Islet of Langerhans (tissue), 1 donor: ENCODE measurements at regions not wholly inside any gene's neighbourhood (a gene's known extent, or its start where the extent isn't known, plus 50 kb on each side); places are given as distances from the start of the nearest gene placed in this dataset.
"Not testable (repeated sequence)": the region's sequence is repeated elsewhere in the genome, so short reads cannot be mapped to it uniquely, and the experiment has no call there.

Experiments used
- FAIRE-seq: peaks from one replicate; lab custom pipeline; 2011; peaks lifted over from hg19 to GRCh38; lab: Jason Lieb, UNC

- FAIRE-seq, result not testable (repeated sequence)
Observed at GRCh38 chr16:18148132-18148531, 188.4 kb downstream of the NPIPA8 start.

DNA sequence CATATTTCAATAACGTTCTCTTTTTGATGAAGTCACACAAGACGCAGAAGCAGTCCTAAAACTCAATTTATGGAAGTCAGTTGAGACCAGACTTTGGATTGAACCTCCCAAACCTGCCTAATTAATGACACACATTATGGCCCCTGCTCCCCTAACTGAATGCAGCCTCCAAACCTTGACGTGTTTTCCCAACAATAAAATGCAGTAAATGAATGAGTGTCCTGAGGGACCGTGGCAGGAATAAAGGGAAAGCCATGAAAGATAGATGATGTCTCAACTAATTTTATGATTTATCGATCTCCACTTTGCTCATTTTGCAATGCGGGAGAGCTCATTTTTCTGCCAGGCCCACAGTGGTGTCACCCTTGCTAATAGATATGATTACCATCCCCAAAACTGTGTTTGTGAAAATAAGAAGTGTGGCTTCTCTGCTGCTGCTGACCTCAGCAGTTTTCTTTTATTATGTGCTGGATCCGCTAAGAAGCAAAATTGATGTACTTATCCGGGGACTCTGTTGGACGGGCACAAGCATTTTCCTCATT is 189.9 kb downstream of the NPIPA8 start:
- FAIRE-seq, result not testable (repeated sequence)

GRCh38 chr16:18142066-18142465 is 194.5 kb downstream of the NPIPA8 start:
- not testable (repeated sequence) for FAIRE-seq

GRCh38 chr16:18136288-18136687 is 200.2 kb downstream of the NPIPA8 start:
- FAIRE-seq, result not testable (repeated sequence)

DNA sequence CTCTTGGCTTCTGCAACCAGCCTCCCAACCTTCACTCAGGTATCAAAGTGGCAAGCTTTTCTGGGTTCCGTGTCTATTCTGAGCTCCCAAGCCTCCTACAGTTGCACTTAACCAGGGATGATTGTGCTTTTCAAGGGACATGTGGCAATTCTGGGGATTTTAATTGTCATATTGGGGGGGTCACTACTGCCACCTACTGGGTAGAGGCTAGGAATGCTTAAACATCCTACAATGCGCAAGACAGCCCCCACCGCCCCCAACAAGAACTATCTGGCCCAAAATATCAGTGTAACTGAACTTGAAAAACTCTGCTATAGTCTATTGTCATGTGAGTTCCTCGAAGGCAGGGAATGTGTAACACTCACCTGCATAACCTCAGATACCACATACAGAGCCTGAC is 201.5 kb downstream of the NPIPA8 start:
- not testable (repeated sequence) for FAIRE-seq

GRCh38 chr16:18131587-18131986 is 204.9 kb downstream of the NPIPA8 start:
- FAIRE-seq, result not testable (repeated sequence)

DNA sequence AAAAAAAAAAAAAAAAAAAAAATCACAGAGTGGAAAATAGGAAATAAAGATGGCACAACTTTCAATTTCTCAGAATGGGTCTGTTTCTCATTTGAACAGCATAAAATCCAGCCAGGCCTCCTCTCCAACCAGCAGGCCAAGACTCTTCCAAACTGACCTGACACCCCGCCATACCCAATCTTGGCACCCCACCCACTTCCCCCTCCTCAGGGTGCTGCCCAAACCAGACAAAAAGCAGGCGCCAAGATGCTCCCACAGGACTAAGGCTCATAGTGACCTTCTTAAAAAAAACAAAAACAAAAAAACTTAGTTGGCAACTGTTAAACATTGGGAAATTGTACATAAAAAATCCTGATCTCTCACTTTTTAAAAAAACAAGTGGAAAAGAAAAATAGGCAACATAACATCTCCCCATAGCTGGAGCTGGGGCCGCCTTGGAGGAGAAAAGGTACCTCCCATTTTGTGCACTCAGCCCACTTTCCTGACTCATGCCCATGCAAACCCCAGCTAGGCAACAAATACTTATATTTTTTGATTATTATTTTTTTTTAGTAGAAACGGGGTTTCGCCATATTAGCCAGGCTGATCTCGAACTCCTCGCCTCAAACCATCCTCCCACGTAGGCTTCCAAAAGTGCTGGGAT is 205.9 kb downstream of the NPIPA8 start:
- not testable (repeated sequence) for FAIRE-seq

DNA sequence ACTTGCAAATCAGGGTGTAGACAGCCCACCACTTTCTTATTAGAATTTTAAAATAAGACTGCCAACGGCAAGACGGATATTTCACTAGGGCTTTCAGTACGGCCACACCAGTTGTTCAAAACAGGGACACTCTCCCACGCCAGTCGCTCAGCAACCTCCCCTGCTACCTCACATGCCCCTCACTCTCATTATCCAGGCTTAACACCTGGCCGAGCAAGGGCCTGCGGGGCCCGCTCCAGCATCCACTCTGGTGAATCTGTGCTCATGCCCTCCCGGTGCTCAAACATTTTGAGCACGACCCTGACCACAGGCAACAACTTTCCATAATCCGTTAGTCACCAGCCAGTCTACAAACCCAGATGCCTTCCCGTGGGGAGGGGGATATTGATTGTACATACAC is 209.5 kb downstream of the NPIPA8 start:
- FAIRE-seq, result not testable (repeated sequence)

- not testable (repeated sequence) for FAIRE-seq
Observed at GRCh38 chr16:18119092-18119491, 217.4 kb downstream of the NPIPA8 start.

GRCh38 chr16:18118684-18119083 is 217.9 kb downstream of the NPIPA8 start:
- FAIRE-seq, result not testable (repeated sequence)

GRCh38 chr16:18118071-18118470 is 218.5 kb downstream of the NPIPA8 start:
- not testable (repeated sequence) for FAIRE-seq

GRCh38 chr16:18104412-18104811 is 232.1 kb downstream of the NPIPA8 start:
- not testable (repeated sequence) for FAIRE-seq

DNA sequence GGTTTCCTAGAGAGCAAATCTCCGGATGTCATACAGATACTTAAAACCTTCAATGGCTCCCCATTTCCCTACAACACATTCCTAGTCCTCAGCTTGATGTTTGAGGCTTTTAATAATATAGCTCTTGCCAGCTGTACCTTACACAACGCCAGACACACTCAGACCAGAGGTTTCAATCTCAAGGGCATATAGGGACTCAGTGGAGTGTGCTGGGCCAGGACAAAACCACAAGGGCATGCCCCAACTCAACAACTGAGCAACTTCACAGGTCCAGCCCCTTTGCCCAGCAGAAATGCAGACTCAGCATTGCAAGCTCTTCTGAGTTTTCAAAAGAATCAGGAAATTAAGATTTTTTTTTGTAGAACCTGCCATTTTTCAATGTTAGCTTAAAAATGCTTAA is 235.5 kb downstream of the NPIPA8 start:
- FAIRE-seq, result not testable (repeated sequence)

- not testable (repeated sequence) for FAIRE-seq
Observed at GRCh38 chr16:18092605-18093004, 243.9 kb downstream of the NPIPA8 start.

DNA sequence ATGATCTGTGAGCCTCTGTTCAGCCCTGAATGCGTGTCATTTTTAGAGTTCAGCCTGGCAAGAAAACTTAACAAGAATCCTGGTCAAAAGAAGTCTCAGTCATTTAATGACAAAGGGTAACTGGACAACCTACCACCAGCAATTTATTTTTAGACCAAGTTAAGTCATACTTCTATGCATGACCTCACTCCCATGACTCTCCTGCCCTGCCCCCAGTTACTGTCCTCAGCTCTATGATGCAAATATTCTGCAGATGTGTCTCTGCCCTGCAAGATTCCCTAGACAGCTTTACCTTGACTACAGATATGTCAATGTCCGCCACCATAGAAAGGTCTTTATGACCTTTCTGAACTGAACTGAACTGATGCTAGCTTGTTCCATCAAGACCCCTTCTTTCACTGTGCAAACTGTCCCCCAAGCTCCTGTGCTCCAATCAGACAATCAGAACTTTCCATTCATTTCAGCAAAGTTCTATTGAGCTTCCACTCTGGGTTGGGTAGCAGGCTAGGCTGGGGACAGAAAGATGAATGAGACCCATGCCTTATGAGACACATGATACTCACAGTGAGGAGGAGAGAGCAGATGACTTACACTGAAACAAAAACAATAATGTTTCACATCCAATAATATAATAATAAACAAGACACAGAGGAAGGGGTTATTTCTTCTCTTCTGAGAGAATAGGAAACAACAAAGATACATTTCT is 255.7 kb downstream of the NPIPA8 start:
- FAIRE-seq, result not testable (repeated sequence)

DNA sequence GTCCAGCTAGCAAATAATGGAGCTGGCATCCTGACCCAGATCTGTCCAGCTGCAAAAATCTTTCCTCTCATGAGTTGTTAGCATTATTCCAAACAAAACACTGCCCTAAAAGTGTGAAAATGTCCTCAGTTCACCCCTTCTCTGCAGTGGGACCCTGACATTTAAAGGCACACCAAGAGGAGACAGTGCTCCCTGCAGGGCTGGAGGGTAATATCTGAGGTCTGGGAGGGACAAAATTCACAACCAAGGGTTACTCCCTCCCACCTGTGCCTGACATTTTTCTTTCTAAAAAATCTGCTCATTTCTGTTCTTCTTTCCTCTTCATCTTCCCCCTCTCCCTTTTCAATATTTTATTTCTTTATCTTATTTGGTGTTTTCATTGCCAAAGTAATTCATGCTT is 258.6 kb downstream of the NPIPA8 start:
- not testable (repeated sequence) for FAIRE-seq

DNA sequence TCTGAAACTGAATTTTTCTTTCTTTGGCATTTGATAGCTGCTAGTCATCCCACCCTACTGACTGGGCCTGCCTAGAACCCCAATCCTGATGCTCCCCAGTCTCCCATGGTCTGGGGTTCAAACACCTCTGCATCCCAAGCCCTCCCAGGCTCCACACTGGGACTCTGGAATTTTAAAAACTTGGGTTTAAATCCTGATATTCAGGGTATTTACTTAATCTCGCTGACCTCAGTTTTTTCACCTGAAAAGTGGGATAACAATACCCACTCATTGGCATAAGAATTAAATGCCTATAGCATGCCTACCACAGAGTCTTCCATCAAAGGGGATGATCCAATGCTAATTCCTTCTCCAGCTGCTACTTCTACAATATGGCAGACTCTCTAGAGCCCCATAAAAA is 264.4 kb downstream of the NPIPA8 start:
- no peak for FAIRE-seq

DNA sequence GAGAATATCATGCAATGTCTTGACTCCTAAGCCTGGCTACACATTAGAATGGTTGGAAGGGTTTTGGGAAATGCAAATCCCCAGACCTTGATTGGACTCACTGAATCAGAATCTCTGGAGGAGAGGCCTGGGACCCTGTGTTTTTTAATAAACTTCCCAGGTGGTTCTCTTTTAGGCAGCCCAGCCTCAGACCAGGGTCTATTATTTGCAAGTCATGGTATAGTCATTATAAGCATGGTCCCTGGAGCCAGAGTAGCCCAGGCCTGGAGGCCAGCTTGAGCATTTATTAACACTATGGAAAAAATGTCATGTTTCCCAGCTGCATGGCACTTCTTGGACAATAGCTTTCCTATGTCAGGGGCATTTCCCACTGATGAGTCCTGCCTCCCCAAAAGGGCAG is 266.9 kb downstream of the NPIPA8 start:
- FAIRE-seq, result no peak

DNA sequence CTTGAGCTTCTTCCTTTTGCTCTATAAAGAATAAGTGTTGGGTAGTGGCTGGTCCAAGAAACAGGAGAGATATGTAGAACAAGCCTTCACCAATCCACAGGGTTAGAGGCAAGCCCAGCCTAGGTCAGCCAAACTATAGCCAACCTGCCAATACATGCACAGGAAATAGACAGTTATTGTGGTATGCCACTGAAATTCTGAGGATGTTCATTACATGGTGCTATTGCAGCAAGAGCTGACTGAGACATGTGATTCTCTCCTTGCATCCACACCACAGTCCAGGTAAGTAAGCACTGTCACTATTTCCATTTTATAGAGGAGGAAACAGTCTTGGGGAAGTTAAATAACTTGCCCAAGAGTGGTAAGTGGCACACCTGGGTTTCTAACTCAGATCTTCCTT is 268.1 kb downstream of the NPIPA8 start:
- no peak for FAIRE-seq

GRCh38 chr16:18062713-18063112 is 273.8 kb downstream of the NPIPA8 start:
- no peak for FAIRE-seq

DNA sequence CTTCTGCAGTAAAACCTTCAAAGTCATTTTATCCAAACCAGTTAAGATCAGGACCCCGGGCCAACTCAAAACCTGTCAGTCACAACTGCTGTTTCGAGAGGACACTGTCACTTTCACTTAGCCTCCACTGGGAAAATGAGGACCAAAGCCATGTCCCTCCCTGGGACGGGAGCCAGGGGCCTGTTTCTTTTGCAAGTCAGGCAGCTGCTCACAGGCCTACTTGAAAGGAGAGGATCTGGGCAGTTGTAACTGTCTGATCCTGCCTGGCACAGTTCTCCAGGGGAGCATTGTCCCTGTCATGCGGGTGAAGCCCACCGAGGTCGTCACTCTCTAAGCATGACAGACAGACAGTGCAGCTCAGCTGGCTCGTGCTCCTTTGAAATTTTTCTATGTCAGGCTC is 276.2 kb downstream of the NPIPA8 start:
- no peak for FAIRE-seq

DNA sequence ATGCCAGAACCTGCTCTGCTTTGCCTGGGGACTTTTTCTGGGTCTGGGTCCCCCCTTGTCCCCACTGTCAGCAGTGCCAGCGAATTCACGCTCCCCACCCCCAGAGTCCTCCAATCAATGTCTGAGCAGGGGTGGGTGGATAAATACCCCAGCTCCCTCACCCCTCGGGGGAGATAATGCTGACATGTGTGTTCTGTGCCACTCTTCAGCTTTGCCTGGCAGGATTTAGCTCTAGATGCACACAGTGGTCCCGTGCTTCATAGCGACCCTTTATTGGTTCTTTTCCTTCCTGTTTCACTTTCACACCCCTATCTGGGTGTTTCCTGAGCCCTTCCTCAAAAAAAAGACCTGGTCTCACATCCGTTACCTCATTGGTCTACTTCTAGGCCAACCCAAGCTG is 277.0 kb downstream of the NPIPA8 start:
- FAIRE-seq, result no peak

DNA sequence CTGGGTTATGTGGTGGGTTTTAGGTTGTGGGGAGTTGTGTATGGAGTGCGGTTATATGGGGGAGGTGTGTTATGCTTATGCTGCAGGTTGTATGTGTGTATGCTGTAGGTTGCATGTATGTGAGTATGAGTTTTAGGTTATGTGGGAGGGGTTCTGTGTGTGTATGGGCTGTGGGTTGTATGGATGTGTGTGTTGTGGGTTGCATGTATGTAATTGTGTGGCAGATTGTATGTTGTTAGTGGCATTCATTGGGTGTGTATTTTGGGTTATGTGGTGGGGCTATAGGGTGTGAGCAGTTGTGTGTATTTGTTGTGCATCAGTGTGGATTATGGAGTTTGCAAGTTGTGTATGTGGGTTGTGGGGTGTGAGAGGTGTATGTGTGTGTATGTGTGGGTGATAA is 277.4 kb downstream of the NPIPA8 start:
- FAIRE-seq, result no peak
